ENCODE measurements at regions not wholly inside any gene's neighbourhood (a gene's known extent, or its start where the extent isn't known, plus 50 kb on each side); places are given as distances from the start of the nearest gene placed in this dataset.
"Not testable (repeated sequence)": the region's sequence is repeated elsewhere in the genome, so short reads cannot be mapped to it uniquely, and the experiment has no call there.

- no peaks in the 10 kb centered on the region for H3K79me2 ChIP-seq (ENCODE audit: insufficient read depth, low read length)
- peaks cover 14 to 18% of the 10 kb centered on the region in 2 experiments for H3K4me1 Mint-ChIP-seq
- no peak overlapping the region for H3K4me2 ChIP-seq (ENCODE audit: insufficient read depth, insufficient read length, low read length)
- H2BK12ac ChIP-seq (ENCODE audit: insufficient read length, low read depth, low read length), result no peak overlapping the region
- H2AK5ac ChIP-seq (ENCODE audit: insufficient read length, low read length), result no peak overlapping the region
- DNase-seq, result no peak
- no peak overlapping the region for H3K18ac ChIP-seq (ENCODE audit: insufficient read length, low read depth, low read length)
- no peak overlapping the region for H3K9ac ChIP-seq (ENCODE audit: extremely low read depth, insufficient read length, low read length)
- no peak overlapping the region for H4K8ac ChIP-seq (replicated peaks; ENCODE audit: insufficient read length, low read depth, low read length)
- H4K5ac ChIP-seq (ENCODE audit: insufficient read length, low read depth, low read length), result no peak overlapping the region
- H3K27ac Mint-ChIP-seq, result no peak overlapping the region
- no peak overlapping the region for H3K56ac ChIP-seq (ENCODE audit: insufficient read length, low read depth, low read length)
- TF ChIP-seq, protein P1, sequence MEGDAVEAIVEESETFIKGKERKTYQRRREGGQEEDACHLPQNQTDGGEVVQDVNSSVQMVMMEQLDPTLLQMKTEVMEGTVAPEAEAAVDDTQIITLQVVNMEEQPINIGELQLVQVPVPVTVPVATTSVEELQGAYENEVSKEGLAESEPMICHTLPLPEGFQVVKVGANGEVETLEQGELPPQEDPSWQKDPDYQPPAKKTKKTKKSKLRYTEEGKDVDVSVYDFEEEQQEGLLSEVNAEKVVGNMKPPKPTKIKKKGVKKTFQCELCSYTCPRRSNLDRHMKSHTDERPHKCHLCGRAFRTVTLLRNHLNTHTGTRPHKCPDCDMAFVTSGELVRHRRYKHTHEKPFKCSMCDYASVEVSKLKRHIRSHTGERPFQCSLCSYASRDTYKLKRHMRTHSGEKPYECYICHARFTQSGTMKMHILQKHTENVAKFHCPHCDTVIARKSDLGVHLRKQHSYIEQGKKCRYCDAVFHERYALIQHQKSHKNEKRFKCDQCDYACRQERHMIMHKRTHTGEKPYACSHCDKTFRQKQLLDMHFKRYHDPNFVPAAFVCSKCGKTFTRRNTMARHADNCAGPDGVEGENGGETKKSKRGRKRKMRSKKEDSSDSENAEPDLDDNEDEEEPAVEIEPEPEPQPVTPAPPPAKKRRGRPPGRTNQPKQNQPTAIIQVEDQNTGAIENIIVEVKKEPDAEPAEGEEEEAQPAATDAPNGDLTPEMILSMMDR (conservative IDR thresholded peaks at IDR 0.05), result no peak
- peaks cover 3% of the 10 kb centered on the region; the same call in 1 of the 2 replicates for H3K27me3 Mint-ChIP-seq (ENCODE audit: low read depth)
- no peaks in the 10 kb centered on the region for H3K27me3 ChIP-seq (ENCODE audit: insufficient read depth, low read length)
- H3K14ac ChIP-seq (ENCODE audit: insufficient read depth, low read length), result no peak overlapping the region
- no peak overlapping the region for H3K4ac ChIP-seq (ENCODE audit: low read depth, low read length)
- no peak overlapping the region for H4K91ac ChIP-seq (ENCODE audit: insufficient read length, low read depth, low read length)
- no peak overlapping the region for H2BK20ac ChIP-seq (ENCODE audit: low read depth, low read length, poor library complexity, severe bottlenecking)
- H3T11ph ChIP-seq (ENCODE audit: low read length), result no peak overlapping the region
- H2AFZ ChIP-seq (ENCODE audit: low read length), result no peak overlapping the region
- no peaks in the 10 kb centered on the region for H3K4me1 ChIP-seq (ENCODE audit: insufficient read depth, low read length)
- no peaks in the 10 kb centered on the region for H3K23me2 ChIP-seq (ENCODE audit: insufficient read length, low read depth, low read length, poor library complexity, severe bottlenecking)
- H2BK15ac ChIP-seq (ENCODE audit: low read depth, low read length), result no peak overlapping the region
- H3K23ac ChIP-seq (ENCODE audit: insufficient read length, low read depth, low read length), result no peak overlapping the region
- WGBS (ENCODE audit: extremely low coverage, insufficient read length, low lambda C conversion rate), result no CpG with 5 or more reads among the region's 3 CpGs
- no peak overlapping the region for H3K4me3 Mint-ChIP-seq
- H2BK5ac ChIP-seq (ENCODE audit: insufficient read length, low read length), result no peak overlapping the region
- H3K79me1 ChIP-seq (ENCODE audit: insufficient read depth, low read depth, low read length, poor library complexity, severe bottlenecking), result no peaks in the 10 kb centered on the region
- no peak overlapping the region for H3K27ac ChIP-seq (ENCODE audit: insufficient read length, low read depth, low read length)
- no peaks in the 10 kb centered on the region for H4K20me1 ChIP-seq (ENCODE audit: control insufficient read depth, insufficient read depth, insufficient read length)
- no peaks in the 10 kb centered on the region for H3K9me3 Mint-ChIP-seq
- no peaks in the 10 kb centered on the region for H3K36me3 Mint-ChIP-seq (ENCODE audit: insufficient read depth in 1 of 3, low read depth in 3 of 3)
- no peaks in the 10 kb centered on the region for H3K9me3 ChIP-seq (ENCODE audit: control insufficient read depth, low read depth, low read length)
- no peak overlapping the region for H2BK120ac ChIP-seq (ENCODE audit: low read depth, low read length, poor library complexity, severe bottlenecking)
These were observed 76.6 kb upstream of the ABI1 start for GRCh38 chr10:26937371-26937770.

DNA sequence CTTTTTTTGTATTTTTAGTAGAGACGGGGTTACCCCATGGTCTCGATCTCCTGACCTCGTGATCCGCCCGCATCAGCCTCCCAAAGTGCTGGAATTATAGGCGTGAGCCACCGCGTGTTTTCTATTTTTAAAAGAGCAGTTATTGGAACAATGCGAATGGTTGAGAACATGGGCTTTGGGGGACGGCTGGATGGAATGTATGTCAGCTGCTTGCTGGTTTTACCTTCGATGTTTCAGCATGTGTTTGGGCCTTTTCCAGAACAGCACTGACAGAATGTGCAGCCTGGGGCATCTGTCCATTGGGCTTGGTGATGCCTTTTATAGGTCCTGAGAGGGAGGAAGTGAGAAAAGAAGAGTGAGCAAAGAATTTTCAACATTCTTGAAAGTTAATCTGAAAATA lies 73.4 kb upstream of the ABI1 start:
- H3K14ac ChIP-seq (ENCODE audit: insufficient read depth, low read length); H3K4ac ChIP-seq (ENCODE audit: low read depth, low read length); H3K27me3 ChIP-seq (ENCODE audit: insufficient read depth, low read length); H2BK12ac ChIP-seq (ENCODE audit: insufficient read length, low read depth, low read length); H4K5ac ChIP-seq (ENCODE audit: insufficient read length, low read depth, low read length); H3K36me3 Mint-ChIP-seq (ENCODE audit: insufficient read depth in 1 of 3, low read depth in 3 of 3); H3K23me2 ChIP-seq (ENCODE audit: insufficient read length, low read depth, low read length, poor library complexity, severe bottlenecking); H2AFZ ChIP-seq (ENCODE audit: low read length); H3K27ac Mint-ChIP-seq; H3K79me2 ChIP-seq (ENCODE audit: insufficient read depth, low read length); H3K4me3 Mint-ChIP-seq; H2BK120ac ChIP-seq (ENCODE audit: low read depth, low read length, poor library complexity, severe bottlenecking); H3K9ac ChIP-seq (ENCODE audit: extremely low read depth, insufficient read length, low read length); H3K4me2 ChIP-seq (ENCODE audit: insufficient read depth, insufficient read length, low read length); H3K27me3 Mint-ChIP-seq (ENCODE audit: low read depth); H2BK15ac ChIP-seq (ENCODE audit: low read depth, low read length); H4K8ac ChIP-seq (replicated peaks; ENCODE audit: insufficient read length, low read depth, low read length); H3K9me3 Mint-ChIP-seq; H3K79me1 ChIP-seq (ENCODE audit: insufficient read depth, low read depth, low read length, poor library complexity, severe bottlenecking); H3K9me3 ChIP-seq (ENCODE audit: control insufficient read depth, low read depth, low read length); H3K4me1 ChIP-seq (ENCODE audit: insufficient read depth, low read length); H3K56ac ChIP-seq (ENCODE audit: insufficient read length, low read depth, low read length); H4K20me1 ChIP-seq (ENCODE audit: control insufficient read depth, insufficient read depth, insufficient read length); H2BK20ac ChIP-seq (ENCODE audit: low read depth, low read length, poor library complexity, severe bottlenecking); H3T11ph ChIP-seq (ENCODE audit: low read length); H4K91ac ChIP-seq (ENCODE audit: insufficient read length, low read depth, low read length); H2AK5ac ChIP-seq (ENCODE audit: insufficient read length, low read length); H3K27ac ChIP-seq (ENCODE audit: insufficient read length, low read depth, low read length); DNase-seq; H3K18ac ChIP-seq (ENCODE audit: insufficient read length, low read depth, low read length); H3K23ac ChIP-seq (ENCODE audit: insufficient read length, low read depth, low read length); H2BK5ac ChIP-seq (ENCODE audit: insufficient read length, low read length): not testable (repeated sequence)
- peaks cover 14 to 16% of the 10 kb centered on the region in 2 experiments; a peak in 3 of 4 replicates for H3K4me1 Mint-ChIP-seq
- WGBS (ENCODE audit: extremely low coverage, insufficient read length, low lambda C conversion rate), result no CpG with 5 or more reads among the region's 11 CpGs
